PC-3 (cell line): ENCODE measurements at regions not wholly inside any gene's neighbourhood (a gene's known extent, or its start where the extent isn't known, plus 50 kb on each side); places are given as distances from the start of the nearest gene placed in this dataset.

ENCODE experiments used
- ATAC-seq: fragments of 200-7000 bp; cut with Tn5 transposase; 2 replicates; pipeline ENCODE4 v1.9.1; 2020; ENCODE audit warnings: mild to moderate bottlenecking, moderate library complexity
- BruUV-seq: library from RNA; stranded (reverse); fragments of 400-500 nt; replicated peaks from 2 replicates; lab custom pipeline; 2021; lab: Mats Ljungman, UMichigan
- CTCF ChIA-PET: fragments of 300-600 bp; sonication (Branson Sonifier 250); formaldehyde crosslinking; loops from one replicate; lab custom pipeline; 2022; ENCODE audit warnings: antibody characterized with exemption; lab: Charles Lee
- POLR2A ChIA-PET: fragments of 300-600 bp; sonication (Branson Sonifier 250); formaldehyde crosslinking; loops from one replicate; lab custom pipeline; 2022; ENCODE audit warnings: antibody characterized with exemption; ENCODE audit not compliant: unreplicated experiment; lab: Charles Lee
- DNase-seq: peaks from one replicate; pipeline ENCODE4 v3.0.0-alpha.2; 2015
- H2AFZ ChIP-seq: fragments of 300-600 bp; sonication (generic); 2 replicates; pipeline ENCODE4 v1.6.0; 2016; ENCODE audit warnings: antibody characterized with exemption, low read length
- H3F3A ChIP-seq: fragments of 300-600 bp; sonication (generic); one replicate; pipeline ENCODE4 v1.6.0; 2017; ENCODE audit warnings: antibody characterized with exemption, low read length, control low read depth, mild to moderate bottlenecking; ENCODE audit not compliant: unreplicated experiment
- H3K27ac ChIP-seq: fragments of 300-600 bp; sonication (generic); 2 replicates; pipeline ENCODE4 v1.5.1; 2016; ENCODE audit warnings: mild to moderate bottlenecking, low read length
- H3K27me3 ChIP-seq: fragments of 300-600 bp; sonication (generic); 2 replicates; pipeline ENCODE4 v1.6.1; 2016; ENCODE audit warnings: low read length, mixed read lengths
- H3K36me3 ChIP-seq: fragments of 300-600 bp; sonication (generic); 2 replicates; pipeline ENCODE4 v1.6.1; 2016; ENCODE audit warnings: low read depth, mixed run types, low read length, mixed read lengths
- H3K4me1 ChIP-seq: fragments of 300-600 bp; sonication (generic); 2 replicates; pipeline ENCODE4 v1.5.1; 2016; ENCODE audit warnings: low read length; ENCODE audit not compliant: insufficient read depth
- H3K4me2 ChIP-seq: fragments of 300-600 bp; sonication (generic); 2 replicates; pipeline ENCODE4 v1.6.0; 2016; ENCODE audit warnings: low read length
- H3K4me3 ChIP-seq: fragments of 300-600 bp; sonication (generic); 2 replicates; pipeline ENCODE4 v1.5.1; 2016; ENCODE audit warnings: mild to moderate bottlenecking, low read length, mixed read lengths
- H3K79me2 ChIP-seq: fragments of 300-600 bp; sonication (generic); 2 replicates; pipeline ENCODE4 v1.6.1; 2017; ENCODE audit warnings: low read length, mixed read lengths
- H3K9ac ChIP-seq: fragments of 300-600 bp; sonication (generic); 2 replicates; pipeline ENCODE4 v1.6.0; 2016; ENCODE audit warnings: mild to moderate bottlenecking, low read length
- H3K9me2 ChIP-seq: fragments of 300-600 bp; sonication (generic); replicated peaks from 2 replicates; pipeline ENCODE4 v1.6.1; 2016; ENCODE audit warnings: mixed run types, low read length, mixed read lengths
- H3K9me3 ChIP-seq: fragments of 300-600 bp; sonication (generic); 2 replicates; pipeline ENCODE4 v1.6.1; 2016; ENCODE audit warnings: low read length, mixed read lengths
- H4K20me1 ChIP-seq: fragments of 300-600 bp; sonication (generic); 2 replicates; pipeline ENCODE4 v1.6.1; 2016; ENCODE audit warnings: low read length, mixed read lengths
- EZH2 ChIP-seq: fragments of 300-600 bp; sonication (generic); IDR thresholded peaks from one replicate; pipeline ENCODE4 v1.6.1; 2017; ENCODE audit warnings: antibody characterized with exemption, mild to moderate bottlenecking, low read length; ENCODE audit not compliant: unreplicated experiment
- EZH2phosphoT487 ChIP-seq: fragments of 300-600 bp; sonication (generic); IDR thresholded peaks from 2 replicates; pipeline ENCODE4 v1.6.1; 2018; ENCODE audit warnings: mild to moderate bottlenecking, antibody characterized with exemption, low read length, borderline replicate concordance
- intact Hi-C: fragments of 100-400 bp; cut with micrococcal nuclease; formaldehyde crosslinking; loops from 2 replicates; pipeline ENCODE4 v1.9.0; 2023
- TF ChIP-seq, protein P1 (sequence below): fragments of 300-600 bp; sonication (generic); conservative IDR thresholded peaks from 2 replicates; pipeline ENCODE4 v1.5.1; 2017; ENCODE audit warnings: antibody characterized with exemption, low read depth, mild to moderate bottlenecking, low read length

DNA sequence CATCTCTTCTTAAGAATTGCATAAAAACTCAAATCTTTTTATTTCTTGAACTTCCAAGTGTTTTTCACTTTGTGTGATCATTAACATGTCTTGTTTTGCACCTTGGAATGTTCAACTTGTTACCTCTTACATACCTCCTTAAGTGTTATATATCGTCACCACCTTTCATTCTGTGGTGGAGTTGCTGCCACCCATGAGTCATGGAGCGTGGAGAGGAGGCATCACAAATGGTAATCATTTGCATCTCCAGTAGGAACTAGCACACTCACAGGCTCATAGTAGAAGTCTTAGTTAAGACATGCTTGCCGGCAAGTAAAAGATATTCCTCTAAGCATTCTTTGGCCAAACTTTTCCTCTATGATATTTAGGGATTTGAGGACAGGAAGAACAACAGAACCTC lies 67.0 kb upstream of the VCX start:
- H3K4me1 ChIP-seq = no peaks in the 10 kb centered on the region
- ChIA-PET POLR2A (no interaction called here), CTCF (no interaction called here)
- intact Hi-C loops = no loop called here
- H3F3A ChIP-seq = no peaks in the 10 kb centered on the region
- no peaks in the 10 kb centered on the region for H3K79me2 ChIP-seq
- TF ChIP-seq EZH2 = no peak
- no peak for TF ChIP-seq EZH2phosphoT487
- TF ChIP-seq, protein P1, sequence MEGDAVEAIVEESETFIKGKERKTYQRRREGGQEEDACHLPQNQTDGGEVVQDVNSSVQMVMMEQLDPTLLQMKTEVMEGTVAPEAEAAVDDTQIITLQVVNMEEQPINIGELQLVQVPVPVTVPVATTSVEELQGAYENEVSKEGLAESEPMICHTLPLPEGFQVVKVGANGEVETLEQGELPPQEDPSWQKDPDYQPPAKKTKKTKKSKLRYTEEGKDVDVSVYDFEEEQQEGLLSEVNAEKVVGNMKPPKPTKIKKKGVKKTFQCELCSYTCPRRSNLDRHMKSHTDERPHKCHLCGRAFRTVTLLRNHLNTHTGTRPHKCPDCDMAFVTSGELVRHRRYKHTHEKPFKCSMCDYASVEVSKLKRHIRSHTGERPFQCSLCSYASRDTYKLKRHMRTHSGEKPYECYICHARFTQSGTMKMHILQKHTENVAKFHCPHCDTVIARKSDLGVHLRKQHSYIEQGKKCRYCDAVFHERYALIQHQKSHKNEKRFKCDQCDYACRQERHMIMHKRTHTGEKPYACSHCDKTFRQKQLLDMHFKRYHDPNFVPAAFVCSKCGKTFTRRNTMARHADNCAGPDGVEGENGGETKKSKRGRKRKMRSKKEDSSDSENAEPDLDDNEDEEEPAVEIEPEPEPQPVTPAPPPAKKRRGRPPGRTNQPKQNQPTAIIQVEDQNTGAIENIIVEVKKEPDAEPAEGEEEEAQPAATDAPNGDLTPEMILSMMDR = no peak
- H2AFZ ChIP-seq = no peak overlapping the region
- H3K9ac ChIP-seq = no peak overlapping the region
- H3K36me3 ChIP-seq = no peaks in the 10 kb centered on the region
- BruUV-seq = no TSS peak
- H3K4me2 ChIP-seq = no peak overlapping the region
- H3K9me3 ChIP-seq = no peaks in the 10 kb centered on the region
- no peaks in the 10 kb centered on the region for H3K9me2 ChIP-seq
- H3K27ac ChIP-seq = no peak overlapping the region
- H3K4me3 ChIP-seq = no peak overlapping the region
- H4K20me1 ChIP-seq = no peaks in the 10 kb centered on the region
- DNase-seq (no peak), ATAC-seq (no peak)
- no peaks in the 10 kb centered on the region; the same call in 1 of the 2 replicates for H3K27me3 ChIP-seq

DNA sequence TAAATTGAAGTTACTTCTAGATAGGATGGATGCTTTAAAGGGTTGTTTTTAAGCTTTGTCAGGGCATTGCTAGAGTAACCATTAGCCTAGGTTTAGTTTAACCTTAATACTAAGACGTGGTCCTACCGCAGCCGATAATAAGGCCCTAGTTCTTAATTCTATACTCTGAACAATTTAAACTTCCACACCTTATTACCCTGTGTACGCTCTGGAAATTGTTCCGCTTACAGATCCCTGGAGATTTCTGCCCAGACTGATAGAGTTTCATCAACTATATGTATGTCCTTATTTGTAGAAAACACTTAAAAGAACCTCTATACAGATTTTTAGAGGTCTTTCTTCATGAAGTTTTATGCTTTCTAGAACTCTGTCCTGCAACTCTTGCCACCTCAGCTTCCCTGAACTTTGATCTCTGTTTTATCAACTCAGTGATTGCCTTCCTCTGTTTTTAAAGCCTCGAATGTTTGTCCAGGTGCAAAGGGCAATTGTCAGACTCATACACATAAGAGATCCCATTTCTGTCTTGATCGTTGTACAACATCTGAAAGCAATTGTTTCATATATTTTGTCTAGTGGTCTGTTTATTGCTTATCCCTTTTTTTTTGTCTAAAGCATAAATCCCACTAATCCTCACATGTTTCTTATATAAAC lies 71.1 kb upstream of the VCX start:
- Histone ChIP-seq H4K20me1 (no peaks in the 10 kb centered on the region), H2AFZ (no peak overlapping the region), H3K9me3 (no peaks in the 10 kb centered on the region), H3K9me2 (no peaks in the 10 kb centered on the region), H3K9ac (no peak overlapping the region), H3K36me3 (no peaks in the 10 kb centered on the region), H3K4me2 (no peak overlapping the region), H3K4me3 (no peak overlapping the region), H3K27me3 (no peaks in the 10 kb centered on the region), H3K4me1 (no peaks in the 10 kb centered on the region), H3K79me2 (no peaks in the 10 kb centered on the region), H3K27ac (no peak overlapping the region), H3F3A (no peaks in the 10 kb centered on the region)
- ChIA-PET CTCF (no interaction called here), POLR2A (no interaction called here)
- no peak for DNase-seq
- ATAC-seq = no peak
- intact Hi-C loops = no loop called here
- TF ChIP-seq EZH2 (no peak), EZH2phosphoT487 (no peak)
- TF ChIP-seq, protein P1 = no peak
- no TSS peak for BruUV-seq

DNA sequence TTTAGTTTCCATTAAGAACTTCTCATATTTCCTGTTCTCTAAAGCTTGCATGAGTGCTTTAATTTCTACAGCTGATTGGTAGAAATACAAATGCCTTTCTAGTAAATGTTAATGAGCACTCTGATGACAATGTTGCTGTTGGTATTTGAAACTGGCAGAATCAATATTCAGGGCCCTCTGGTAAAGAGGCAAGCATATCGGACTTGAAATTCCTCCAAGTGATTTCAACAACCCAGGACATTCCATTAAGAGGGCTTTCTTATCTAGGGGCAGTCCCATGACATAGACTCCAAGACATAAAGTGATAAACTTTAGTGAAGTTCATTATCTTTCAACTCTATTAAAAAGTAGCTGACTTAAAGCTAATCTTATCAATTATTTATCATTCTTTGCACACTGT lies 83.1 kb upstream of the VCX start:
- BruUV-seq = no TSS peak
- no peaks in the 10 kb centered on the region for H4K20me1 ChIP-seq
- intact Hi-C loops = no loop called here
- no peaks in the 10 kb centered on the region for H3K9me3 ChIP-seq
- POLR2A ChIA-PET = no interaction called here
- CTCF ChIA-PET = no interaction called here
- no peaks in the 10 kb centered on the region for H3K36me3 ChIP-seq
- no peak overlapping the region for H2AFZ ChIP-seq
- H3K4me3 ChIP-seq = no peak overlapping the region
- peaks cover 2% of the 10 kb centered on the region; the same call in 1 of the 2 replicates for H3K27me3 ChIP-seq
- H3K27ac ChIP-seq = no peak overlapping the region
- no peak for ATAC-seq
- H3F3A ChIP-seq = no peaks in the 10 kb centered on the region
- H3K9ac ChIP-seq = no peak overlapping the region
- DNase-seq = no peak
- no peaks in the 10 kb centered on the region for H3K79me2 ChIP-seq
- H3K9me2 ChIP-seq = no peaks in the 10 kb centered on the region
- TF ChIP-seq EZH2 (no peak), EZH2phosphoT487 (no peak)
- H3K4me1 ChIP-seq = no peaks in the 10 kb centered on the region
- no peak overlapping the region for H3K4me2 ChIP-seq
